ENCODE measurements at regions not wholly inside any gene's neighbourhood (a gene's known extent, or its start where the extent isn't known, plus 50 kb on each side); places are given as distances from the start of the nearest gene placed in this dataset.

DNA sequence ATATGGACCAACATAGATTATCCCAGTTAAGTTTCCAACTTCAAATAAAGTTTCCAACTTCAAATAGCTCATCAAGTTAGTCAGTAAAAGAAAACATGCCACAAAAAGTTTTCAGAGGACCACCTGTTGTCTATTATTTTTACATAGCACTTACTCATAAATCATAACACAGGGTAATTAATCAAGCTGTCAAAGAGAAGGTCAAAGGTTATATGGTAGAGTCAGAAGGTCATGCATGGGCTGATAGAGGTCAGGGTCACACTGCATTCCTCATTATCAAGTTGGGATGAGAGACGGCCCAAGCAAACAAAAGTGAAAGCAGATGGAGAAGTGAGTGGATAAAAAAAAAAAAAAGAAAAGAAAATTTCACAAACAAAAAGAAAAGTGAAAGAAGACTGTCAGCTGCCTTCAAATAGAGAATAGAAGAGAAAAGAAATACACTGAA, 145.5 kb upstream of the POU5F2 start:
- no peak for DNase-seq

DNA sequence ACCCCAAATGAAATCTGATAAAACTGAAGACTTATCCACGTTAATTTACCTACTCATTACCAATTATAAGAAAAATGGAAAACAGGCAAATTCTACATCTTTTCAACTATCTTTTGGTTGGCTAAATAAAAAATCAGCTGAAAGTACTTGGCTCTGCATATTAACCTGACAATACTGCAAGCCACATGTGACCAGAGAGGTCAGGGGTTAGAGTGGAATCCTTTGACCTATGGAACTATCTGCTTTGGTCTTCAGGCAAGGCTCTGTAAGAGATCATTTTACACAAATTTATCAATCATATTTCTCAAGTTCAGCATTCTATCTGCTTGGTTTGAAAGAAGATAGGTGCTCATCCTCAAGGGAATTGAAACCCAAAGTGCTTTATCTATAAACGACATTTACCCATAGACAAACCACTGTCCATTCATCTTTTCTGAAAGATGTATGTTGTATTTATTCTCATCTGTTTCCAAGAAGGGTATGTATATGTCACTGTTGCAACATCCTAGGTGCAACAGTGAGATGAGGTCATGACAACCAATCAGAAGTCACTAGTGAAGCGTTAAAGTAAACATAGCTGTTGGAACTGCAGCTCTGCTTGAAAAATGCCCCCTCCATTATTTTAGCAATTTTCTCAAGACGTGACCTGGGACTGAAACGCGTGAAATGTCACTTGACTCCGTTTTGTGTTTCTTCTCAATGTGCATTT, 144.9 kb upstream of the POU5F2 start:
- DNase-seq, result no peak

- no peak for DNase-seq
These were observed 142.9 kb upstream of the POU5F2 start for GRCh38 chr5:93884254-93884653.

GRCh38 chr5:93883459-93883858, 142.1 kb upstream of the POU5F2 start:
- no peak for DNase-seq

DNA sequence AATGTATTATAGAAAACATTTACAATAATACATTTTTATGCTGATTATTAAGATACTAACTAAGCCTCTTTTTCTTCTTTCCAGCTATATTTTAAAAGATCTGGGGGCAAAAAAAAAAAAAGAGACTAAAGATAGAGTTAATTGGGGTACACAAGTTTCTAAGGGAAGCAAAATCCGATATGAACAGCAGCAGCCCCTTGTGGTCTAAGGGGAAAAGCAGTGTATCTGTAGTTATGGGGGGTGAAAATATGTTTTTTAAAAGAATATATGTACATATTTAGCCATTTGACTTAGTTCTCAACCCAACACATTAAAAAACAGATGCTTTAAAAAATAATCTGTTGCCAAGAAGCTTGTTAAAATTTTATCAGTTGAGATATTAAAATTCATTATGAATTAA, 134.3 kb upstream of the POU5F2 start:
- no peak for DNase-seq

GRCh38 chr5:93874491-93874890, 133.1 kb upstream of the POU5F2 start:
- no peak for DNase-seq

DNA sequence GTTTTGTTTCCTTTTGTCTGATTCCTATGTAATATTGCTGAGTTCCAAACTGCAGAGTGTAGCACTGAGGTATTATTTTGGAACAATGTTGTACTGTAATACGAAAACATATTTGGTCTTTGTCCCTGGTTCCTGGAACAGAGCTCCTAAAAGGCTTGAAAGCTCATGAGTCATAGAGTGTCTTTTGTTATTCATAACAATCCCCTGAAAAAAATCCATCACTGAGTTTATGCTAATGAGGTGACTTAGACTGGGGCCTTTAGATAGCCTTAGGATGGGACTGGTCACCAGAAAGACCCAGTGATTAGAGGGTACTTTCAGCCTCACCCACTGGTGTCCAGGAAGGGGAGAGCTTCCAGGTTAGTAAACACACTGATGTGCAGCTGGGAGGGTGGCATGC, 132.7 kb upstream of the POU5F2 start:
- peak in 1 of 56 donors; percentile 17 for DNase-seq

DNA sequence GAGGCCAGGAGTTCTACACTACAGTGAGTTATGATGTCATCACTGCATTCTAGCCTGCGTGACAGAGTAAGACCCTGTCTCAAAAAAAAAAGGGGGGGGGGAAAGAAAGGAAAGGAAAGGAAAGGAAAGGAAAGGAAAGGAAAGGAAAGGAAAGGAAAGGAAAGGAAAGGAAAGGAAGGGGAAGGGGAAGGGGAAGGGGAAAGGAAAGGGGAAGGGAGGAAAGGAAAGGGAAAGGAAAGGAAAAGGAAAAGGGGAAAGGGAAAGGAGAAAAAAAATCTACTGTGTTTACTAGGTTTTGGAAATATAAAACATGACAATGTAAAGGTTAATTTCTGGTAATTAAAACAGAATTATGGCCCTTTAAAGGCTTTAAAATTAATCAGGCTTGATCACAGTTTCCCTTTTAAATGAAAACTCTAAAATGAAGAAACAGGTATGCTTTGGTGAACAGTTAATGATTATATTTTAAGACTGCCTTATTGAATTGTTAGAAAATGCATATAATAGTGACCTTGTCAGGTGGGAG, 131.9 kb upstream of the POU5F2 start:
- no peak for DNase-seq

GRCh38 chr5:93870649-93871048, 129.2 kb upstream of the POU5F2 start:
- DNase-seq, result no peak

GRCh38 chr5:93868851-93869250, 127.5 kb upstream of the POU5F2 start:
- no peak for DNase-seq

DNA sequence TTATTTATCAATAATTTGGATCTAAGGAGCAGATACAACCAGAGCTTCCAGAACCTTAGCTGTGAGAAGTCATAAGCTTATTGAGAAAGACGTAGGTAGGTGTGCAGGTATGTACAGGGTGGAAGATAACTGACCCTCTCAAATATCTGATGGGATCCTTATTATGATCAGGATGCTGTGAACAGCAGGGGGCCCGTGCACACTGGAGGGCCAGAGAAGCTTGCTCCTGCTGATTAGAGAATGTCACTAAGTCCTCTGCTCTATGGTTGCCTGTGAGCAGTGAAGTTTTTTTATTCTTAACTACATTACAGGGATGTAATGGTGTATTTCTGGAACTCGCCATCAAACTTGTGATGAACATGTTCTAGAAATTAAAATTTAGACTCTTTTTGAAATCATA, 108.9 kb upstream of the POU5F2 start:
- no peak for DNase-seq

GRCh38 chr5:93845376-93845775, 104.0 kb upstream of the POU5F2 start:
- DNase-seq, result no peak

DNA sequence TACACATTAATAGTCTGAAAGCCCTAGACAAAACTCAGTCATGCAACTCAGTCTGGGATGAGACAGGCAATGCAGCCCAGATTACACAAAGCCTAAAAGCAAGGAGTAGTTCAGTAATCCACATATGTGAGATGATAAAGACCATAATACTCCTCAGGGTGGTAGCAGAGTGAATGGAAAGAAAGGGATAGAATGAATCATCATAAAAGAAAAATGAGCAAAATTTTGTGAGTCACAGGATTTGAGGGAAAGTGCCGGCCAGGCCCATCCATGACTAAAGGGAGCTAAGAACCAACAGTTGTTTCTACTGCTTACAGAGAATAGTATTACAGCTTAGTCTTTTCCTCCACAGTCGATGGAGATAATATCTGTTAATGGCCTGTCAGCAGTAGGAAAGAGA, 90.0 kb upstream of the POU5F2 start:
- DNase-seq, result no peak

DNA sequence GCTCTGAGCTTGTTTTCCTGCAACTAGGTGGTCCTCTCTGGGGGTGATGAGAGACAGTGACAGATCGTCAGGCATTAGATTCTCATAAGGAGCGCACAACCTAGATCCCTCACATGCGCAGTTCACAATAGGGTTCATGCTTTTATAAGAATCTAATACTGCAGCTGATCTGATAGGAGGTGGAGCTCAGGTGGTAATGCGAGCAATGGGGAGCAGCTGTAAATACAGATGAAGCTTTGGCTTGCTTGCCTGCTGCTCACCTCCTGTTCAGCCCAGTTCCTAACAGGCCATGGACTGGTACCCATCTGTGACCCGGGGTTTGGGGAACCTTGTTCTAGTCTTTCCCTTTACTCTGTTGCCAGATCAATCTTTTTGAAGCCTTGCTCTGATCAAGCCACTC, 89.5 kb upstream of the POU5F2 start:
- no peak for DNase-seq

DNA sequence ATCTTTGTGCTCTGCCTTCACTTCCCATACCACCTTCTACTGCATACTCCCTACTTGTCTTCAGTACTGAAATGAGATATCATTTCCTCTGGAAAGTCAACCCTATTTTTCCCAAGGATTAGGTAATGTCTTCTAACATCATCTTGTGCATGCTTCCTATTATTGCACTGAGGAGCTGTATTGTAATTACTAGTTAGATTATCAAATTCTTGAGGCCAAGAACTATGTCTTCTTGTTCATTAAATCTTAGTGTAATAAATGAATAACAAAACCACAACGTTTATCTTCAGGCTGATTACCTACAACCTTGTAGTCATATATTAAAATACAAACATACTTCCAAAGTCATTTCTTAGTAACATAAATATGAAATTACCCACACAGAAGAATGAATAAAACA, 87.9 kb upstream of the POU5F2 start:
- DNase-seq, result no peak

GRCh38 chr5:93821891-93822415, 80.6 kb upstream of the POU5F2 start:
- DNase-seq, result no peak

- DNase-seq, result no peak
These were observed 78.3 kb upstream of the POU5F2 start for GRCh38 chr5:93819668-93820067.

DNA sequence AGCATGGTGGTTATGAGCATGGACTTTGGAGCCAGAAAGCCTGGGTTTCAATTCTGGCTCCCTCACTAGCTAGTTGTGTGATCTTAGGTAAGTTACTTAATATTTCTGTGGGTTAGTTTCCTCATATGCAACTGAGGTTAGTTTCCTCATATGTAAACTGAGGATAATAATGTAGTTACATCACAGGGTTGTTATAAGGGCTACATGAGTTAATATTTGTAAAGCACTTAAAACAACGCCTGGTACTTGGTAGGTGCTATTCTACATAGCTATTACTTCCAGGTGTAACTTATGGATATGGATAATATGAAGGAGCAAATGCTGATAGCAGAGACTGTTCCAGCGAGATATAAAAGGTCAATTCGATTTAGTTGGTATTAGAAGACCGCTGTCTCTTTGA, 69.4 kb upstream of the POU5F2 start:
- no peak for DNase-seq

DNA sequence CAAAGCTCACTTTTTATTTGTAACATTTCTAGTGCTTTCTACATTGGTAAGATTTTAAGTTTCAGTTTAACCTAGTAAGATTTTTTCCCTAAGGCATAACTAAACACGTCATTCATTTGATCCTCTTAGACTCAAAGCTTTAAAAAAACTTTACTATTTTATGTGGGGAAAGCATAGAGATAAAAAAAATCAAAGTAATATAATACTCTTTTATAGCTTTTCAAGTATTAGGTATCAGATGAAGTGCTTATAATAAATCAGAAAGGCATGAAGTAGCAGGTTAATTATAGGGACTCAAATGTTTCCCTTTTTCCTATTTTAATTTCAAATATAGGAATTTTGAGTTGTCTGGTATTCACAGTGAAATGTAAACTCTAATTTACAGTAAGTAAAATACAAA, 68.0 kb upstream of the POU5F2 start:
- no peak for DNase-seq

DNA sequence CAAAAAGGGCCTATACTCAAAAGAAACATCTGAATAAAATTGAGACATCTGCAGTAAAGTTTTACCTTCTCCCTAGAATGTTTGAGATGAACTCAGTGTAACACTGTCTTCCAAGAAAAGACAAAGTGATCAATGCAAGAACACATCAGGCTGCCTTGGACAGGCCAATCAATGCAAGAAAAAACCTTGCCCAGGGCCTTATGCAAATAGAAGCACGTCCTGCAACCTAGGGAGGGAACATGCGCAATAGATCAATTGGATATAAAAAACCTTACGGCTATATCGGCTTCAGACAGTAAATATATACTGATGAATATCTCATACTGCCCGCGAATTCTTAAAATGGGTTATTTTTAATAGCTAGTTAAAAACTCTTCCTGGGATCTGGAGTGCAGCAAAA, 66.4 kb upstream of the POU5F2 start:
- no peak for DNase-seq

GRCh38 chr5:93805616-93806379, 64.4 kb upstream of the POU5F2 start:
- no peak for DNase-seq

DNA sequence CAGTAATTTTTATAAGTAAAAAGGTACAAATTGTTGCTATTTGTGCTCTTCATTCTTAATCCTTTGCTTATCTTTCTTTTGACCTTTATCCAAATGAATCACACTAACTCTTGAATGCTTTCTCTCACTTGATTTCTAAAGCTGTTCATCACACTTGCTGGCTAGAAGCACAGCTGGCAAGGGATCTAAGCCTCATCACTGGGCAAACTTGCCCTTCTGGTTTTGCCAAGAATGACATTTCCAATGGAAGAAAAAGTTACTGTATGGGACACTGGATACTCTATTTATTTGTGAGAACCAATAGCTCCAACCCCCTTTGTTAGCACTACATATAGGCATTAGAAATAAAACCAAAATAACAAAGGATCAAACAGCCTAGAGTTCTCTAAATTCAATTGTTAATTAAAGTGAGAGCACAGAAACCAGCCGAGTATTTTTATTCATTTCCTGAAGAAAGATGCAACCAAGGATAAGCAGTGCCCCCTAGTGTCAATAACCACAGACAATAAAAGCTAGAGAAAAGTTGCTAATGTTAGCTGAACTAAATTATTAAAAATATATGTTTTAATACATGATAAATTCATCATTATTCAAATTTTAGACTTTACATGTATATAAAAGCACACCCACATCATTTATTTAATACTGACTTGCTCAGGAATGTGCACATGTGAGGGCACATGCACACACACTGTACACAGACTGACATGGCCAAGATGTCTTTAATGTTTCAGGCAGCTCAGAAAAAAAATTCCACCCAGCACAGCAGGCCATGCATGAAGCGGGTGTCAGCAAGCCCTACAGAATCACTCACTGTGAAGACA, 59.8 kb upstream of the POU5F2 start:
- peak in 10 of 56 donors; percentile 0 to 26 (median 8) for DNase-seq
